GM23248 (cell line): ENCODE measurements at regions not wholly inside any gene's neighbourhood (a gene's known extent, or its start where the extent isn't known, plus 50 kb on each side); places are given as distances from the start of the nearest gene placed in this dataset.

Experiments used
- EZH2 ChIP-seq: fragments of 200-600 bp; sonication (generic); IDR thresholded peaks from 2 replicates; pipeline ENCODE4 v1.6.1; 2018; ENCODE audit warnings: antibody characterized with exemption, mild to moderate bottlenecking; ENCODE audit not compliant: insufficient read depth, poor library complexity, severe bottlenecking
- EZH2phosphoT487 ChIP-seq: fragments of 200-600 bp; sonication (generic); IDR thresholded peaks from 2 replicates; pipeline ENCODE4 v1.6.1; 2018; ENCODE audit warnings: antibody characterized with exemption, moderate library complexity, mild to moderate bottlenecking, low read depth; ENCODE audit not compliant: insufficient read depth

GRCh38 chr6:71157345-71157744, 131.3 kb upstream of the OGFRL1 start:
- TF ChIP-seq EZH2phosphoT487: no peak
- TF ChIP-seq EZH2: no peak
